Peyer's patch (tissue), 4 donors: ENCODE measurements at regions not wholly inside any gene's neighbourhood (a gene's known extent, or its start where the extent isn't known, plus 50 kb on each side); places are given as distances from the start of the nearest gene placed in this dataset.

ENCODE experiments used
- DNase-seq, 3 donors: peaks; one replicate each; pipeline ENCODE4 v3.0.0-alpha.2; 2017 to 2019
- H3K27ac ChIP-seq, 4 donors: fragments of 200-600 bp; sonication (generic); one replicate each; pipeline ENCODE4 v1.5.1; 2016 to 2019
- H3K27me3 ChIP-seq, 2 donors: fragments of 200-600 bp; sonication (generic); one replicate each; pipeline ENCODE4 v1.5.1; 2019
- H3K36me3 ChIP-seq, 3 donors: fragments of 200-600 bp; sonication (generic); one replicate each; pipeline ENCODE4 v1.5.1; 2016 to 2019
- H3K4me1 ChIP-seq, 4 donors: fragments of 200-600 bp; sonication (generic); one replicate each; pipeline ENCODE4 v1.5.1; 2016 to 2019
- H3K4me3 ChIP-seq, 4 donors: fragments of 200-600 bp; sonication (generic); 1 replicate in 3 of 4; 2 replicates in 1 of 4; pipeline ENCODE4 v1.5.1; 2016 to 2019; ENCODE audit warnings: mild to moderate bottlenecking in 1 of 4
- H3K9me3 ChIP-seq, 4 donors: fragments of 200-600 bp; sonication (generic); one replicate each; pipeline ENCODE4 v1.5.1; 2016 to 2019; ENCODE audit warnings: mild to moderate bottlenecking in 1 of 4
- CTCF ChIP-seq, 6 experiments: fragments of 450-650 bp in 4 of 6; fragments of 200-600 bp in 2 of 6; sonication (generic) in 1 of 6; IDR thresholded peaks; one replicate each; pipeline ENCODE4 v1.5.1; 2017 to 2019; ENCODE audit warnings: antibody characterized with exemption in 6 of 6, mild to moderate bottlenecking in 3 of 6, moderate library complexity in 1 of 6
- POLR2A ChIP-seq, 2 donors: fragments of 450-650 bp; IDR thresholded peaks; one replicate each; pipeline ENCODE4 v1.5.1; 2017; ENCODE audit warnings: antibody characterized with exemption in 2 of 2, mild to moderate bottlenecking in 2 of 2, moderate library complexity in 2 of 2

GRCh38 chr5:72018143-72018803 is 89.0 kb upstream of the MAP1B start:
- H3K27me3 ChIP-seq, result no peaks in the 10 kb centered on the region
- H3K4me1 ChIP-seq, result no peaks in the 10 kb centered on the region
- DNase-seq, result peak; percentile 43 to 88 (median 68)
- peak; percentile 64 to 96 (median 89) for TF ChIP-seq CTCF (IDR thresholded peaks at IDR 0.05)
- no peak for TF ChIP-seq POLR2A (IDR thresholded peaks at IDR 0.05)
- no peaks in the 10 kb centered on the region for H3K36me3 ChIP-seq
- no peak overlapping the region for H3K27ac ChIP-seq
- no peak overlapping the region for H3K4me3 ChIP-seq
- H3K9me3 ChIP-seq, result no peaks in the 10 kb centered on the region

GRCh38 chr5:72020161-72020983 is 86.9 kb upstream of the MAP1B start:
- Histone ChIP-seq H3K4me1 (no peaks in the 10 kb centered on the region), H3K9me3 (no peaks in the 10 kb centered on the region), H3K27ac (no peak overlapping the region), H3K27me3 (no peaks in the 10 kb centered on the region), H3K36me3 (no peaks in the 10 kb centered on the region), H3K4me3 (no peak overlapping the region)
- DNase-seq, result no peak
- TF ChIP-seq CTCF (IDR thresholded peaks at IDR 0.05) (no peak), POLR2A (IDR thresholded peaks at IDR 0.05) (no peak)

GRCh38 chr5:72021651-72022357 is 85.5 kb upstream of the MAP1B start:
- Histone ChIP-seq H3K4me1 (no peaks in the 10 kb centered on the region), H3K9me3 (no peaks in the 10 kb centered on the region), H3K4me3 (no peak overlapping the region), H3K27me3 (no peaks in the 10 kb centered on the region), H3K27ac (no peak overlapping the region), H3K36me3 (no peaks in the 10 kb centered on the region)
- DNase-seq, result no peak
- TF ChIP-seq POLR2A (IDR thresholded peaks at IDR 0.05) (no peak), CTCF (IDR thresholded peaks at IDR 0.05) (no peak)

GRCh38 chr5:72028382-72028781 is 78.9 kb upstream of the MAP1B start:
- Histone ChIP-seq H3K4me1 (no peaks in the 10 kb centered on the region), H3K4me3 (no peak overlapping the region), H3K27me3 (no peaks in the 10 kb centered on the region), H3K9me3 (no peaks in the 10 kb centered on the region), H3K27ac (no peak overlapping the region), H3K36me3 (no peaks in the 10 kb centered on the region)
- TF ChIP-seq POLR2A (IDR thresholded peaks at IDR 0.05) (no peak), CTCF (IDR thresholded peaks at IDR 0.05) (no peak)
- DNase-seq, result no peak

- TF ChIP-seq CTCF (IDR thresholded peaks at IDR 0.05) (no peak), POLR2A (IDR thresholded peaks at IDR 0.05) (no peak)
- no peak for DNase-seq
- H3K27ac ChIP-seq, result no peak overlapping the region
These were observed 77.0 kb upstream of the MAP1B start for GRCh38 chr5:72030237-72030636.

More at GRCh38 chr5:72030237-72030636, 77.0 kb upstream of the MAP1B start:
- Histone ChIP-seq H3K9me3 (no peaks in the 10 kb centered on the region), H3K4me1 (no peaks in the 10 kb centered on the region), H3K36me3 (no peaks in the 10 kb centered on the region), H3K27me3 (no peaks in the 10 kb centered on the region), H3K4me3 (no peak overlapping the region)
